ENCODE measurements at regions not wholly inside any gene's neighbourhood (a gene's known extent, or its start where the extent isn't known, plus 50 kb on each side); places are given as distances from the start of the nearest gene placed in this dataset.

DNA sequence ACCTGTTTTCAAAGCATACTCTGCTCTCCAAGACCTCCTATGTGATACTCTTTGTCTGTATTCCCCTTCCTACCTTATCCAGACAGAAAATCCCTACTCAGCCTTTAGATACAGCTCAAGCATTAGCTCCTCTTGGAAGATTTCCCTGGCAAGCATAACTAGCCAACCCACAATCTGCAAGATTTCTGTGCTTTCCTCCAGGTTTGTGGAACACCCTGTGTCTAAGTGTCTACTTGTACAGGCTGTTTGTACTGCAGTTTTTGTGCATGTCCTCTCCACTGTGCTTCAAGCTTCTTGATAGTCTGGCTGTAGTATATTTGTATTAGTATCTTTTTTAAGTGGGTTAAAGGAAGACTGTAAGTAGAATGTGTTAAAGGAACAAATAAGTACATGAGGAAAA is 203.7 kb downstream of the RFC3 start:
- POLR2A ChIA-PET: no interaction called here
- Mint-ChIP-seq H3K36me3 (ENCODE audit: low read depth) (no peaks in the 10 kb centered on the region), H3K27me3 (peaks cover 6% of the 10 kb centered on the region), H3K4me1 (ENCODE audit: low read depth) (no peaks in the 10 kb centered on the region), H3K4me3 (no peak overlapping the region), H3K27ac (no peak overlapping the region), H3K9me3 (peaks cover 3% of the 10 kb centered on the region)
- CTCF ChIA-PET: no interaction called here
- Histone ChIP-seq H3K4me3 (ENCODE audit: low read length) (no peak overlapping the region), H3K27me3 (ENCODE audit: control insufficient read depth in 1 of 2, insufficient read depth in 2 of 2, low read length in 2 of 2) (no peaks in the 10 kb centered on the region), H3K9me3 (ENCODE audit: control insufficient read depth in 1 of 2, insufficient read depth in 1 of 2, low read length in 2 of 2) (peaks cover 0 to 6% of the 10 kb centered on the region in 2 experiments), H3K4me1 (ENCODE audit: insufficient read depth, low read length) (no peaks in the 10 kb centered on the region), H3K27ac (ENCODE audit: low read depth in 1 of 2, low read length in 2 of 2) (no peak overlapping the region), H3K36me3 (ENCODE audit: insufficient read depth, low read length) (no peaks in the 10 kb centered on the region)
- TF ChIP-seq, protein P1, sequence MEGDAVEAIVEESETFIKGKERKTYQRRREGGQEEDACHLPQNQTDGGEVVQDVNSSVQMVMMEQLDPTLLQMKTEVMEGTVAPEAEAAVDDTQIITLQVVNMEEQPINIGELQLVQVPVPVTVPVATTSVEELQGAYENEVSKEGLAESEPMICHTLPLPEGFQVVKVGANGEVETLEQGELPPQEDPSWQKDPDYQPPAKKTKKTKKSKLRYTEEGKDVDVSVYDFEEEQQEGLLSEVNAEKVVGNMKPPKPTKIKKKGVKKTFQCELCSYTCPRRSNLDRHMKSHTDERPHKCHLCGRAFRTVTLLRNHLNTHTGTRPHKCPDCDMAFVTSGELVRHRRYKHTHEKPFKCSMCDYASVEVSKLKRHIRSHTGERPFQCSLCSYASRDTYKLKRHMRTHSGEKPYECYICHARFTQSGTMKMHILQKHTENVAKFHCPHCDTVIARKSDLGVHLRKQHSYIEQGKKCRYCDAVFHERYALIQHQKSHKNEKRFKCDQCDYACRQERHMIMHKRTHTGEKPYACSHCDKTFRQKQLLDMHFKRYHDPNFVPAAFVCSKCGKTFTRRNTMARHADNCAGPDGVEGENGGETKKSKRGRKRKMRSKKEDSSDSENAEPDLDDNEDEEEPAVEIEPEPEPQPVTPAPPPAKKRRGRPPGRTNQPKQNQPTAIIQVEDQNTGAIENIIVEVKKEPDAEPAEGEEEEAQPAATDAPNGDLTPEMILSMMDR (IDR thresholded peaks at IDR 0.05): no peak
- no peak for DNase-seq
- no peak for ATAC-seq (ENCODE audit: poor library complexity)
- intact Hi-C loops (cut with DNase I, micrococcal nuclease): no loop called here

DNA sequence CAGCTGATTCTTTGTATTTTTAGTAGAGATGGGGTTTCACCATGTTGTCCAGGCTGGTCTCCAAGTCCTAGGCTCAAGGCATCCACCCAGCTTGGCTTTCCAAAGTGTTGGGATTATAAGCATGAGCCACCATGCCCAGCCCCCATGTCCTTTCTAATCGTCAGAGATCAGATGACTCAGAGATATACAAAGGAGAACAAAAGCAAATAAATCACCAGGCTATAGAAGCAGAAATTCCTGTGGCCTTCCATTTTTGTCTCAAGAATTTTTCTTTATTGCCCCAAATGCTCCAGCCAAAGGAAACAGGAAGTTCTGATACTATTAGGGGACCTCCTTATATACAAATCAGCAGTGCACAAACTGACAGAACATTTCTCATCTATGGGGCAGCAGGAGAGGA is 207.8 kb downstream of the RFC3 start:
- CTCF ChIA-PET: no interaction called here
- ATAC-seq (ENCODE audit: poor library complexity) (no peak), DNase-seq (no peak)
- H3K27me3 Mint-ChIP-seq: no peaks in the 10 kb centered on the region
- Histone ChIP-seq H3K4me3 (ENCODE audit: low read length) (no peak overlapping the region), H3K27ac (ENCODE audit: low read depth in 1 of 2, low read length in 2 of 2) (no peak overlapping the region), H3K9me3 (ENCODE audit: control insufficient read depth in 1 of 2, insufficient read depth in 1 of 2, low read length in 2 of 2) (peaks cover 0 to 6% of the 10 kb centered on the region in 2 experiments), H3K36me3 (ENCODE audit: insufficient read depth, low read length) (no peaks in the 10 kb centered on the region), H3K4me1 (ENCODE audit: insufficient read depth, low read length) (no peaks in the 10 kb centered on the region), H3K27me3 (ENCODE audit: control insufficient read depth in 1 of 2, insufficient read depth in 2 of 2, low read length in 2 of 2) (no peaks in the 10 kb centered on the region)
- no peaks in the 10 kb centered on the region for H3K4me1 Mint-ChIP-seq (ENCODE audit: low read depth)
- POLR2A ChIA-PET: no interaction called here
- H3K36me3 Mint-ChIP-seq (ENCODE audit: low read depth): no peaks in the 10 kb centered on the region
- TF ChIP-seq, protein P1 (IDR thresholded peaks at IDR 0.05): no peak
- peaks cover 7% of the 10 kb centered on the region for H3K9me3 Mint-ChIP-seq
- H3K27ac Mint-ChIP-seq: no peak overlapping the region
- intact Hi-C loops (cut with DNase I, micrococcal nuclease): no loop called here
- no peak overlapping the region for H3K4me3 Mint-ChIP-seq

DNA sequence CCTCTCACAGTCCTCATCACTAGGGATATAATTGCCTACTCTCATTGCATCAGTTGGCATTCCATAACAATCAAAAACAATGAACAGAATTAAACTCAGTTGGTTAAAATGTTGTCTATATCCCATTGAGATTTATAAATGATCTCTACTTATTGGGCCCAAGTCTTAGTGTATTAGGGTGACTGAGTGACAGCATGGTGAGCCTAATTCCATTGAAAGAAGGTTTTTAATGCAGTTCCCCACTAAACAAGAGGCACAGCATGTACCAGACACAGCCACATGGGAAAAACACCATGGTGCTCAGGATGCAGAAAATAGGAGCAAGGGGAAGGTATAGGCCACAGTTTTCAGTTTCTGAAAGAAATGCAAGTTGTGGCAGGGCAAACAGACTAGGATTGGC is 208.4 kb downstream of the RFC3 start:
- intact Hi-C loops (cut with DNase I, micrococcal nuclease): no loop called here
- ATAC-seq (ENCODE audit: poor library complexity) (no peak), DNase-seq (no peak)
- TF ChIP-seq, protein P1 (IDR thresholded peaks at IDR 0.05): no peak
- Mint-ChIP-seq H3K27ac (no peak overlapping the region), H3K9me3 (peaks cover 7% of the 10 kb centered on the region), H3K36me3 (ENCODE audit: low read depth) (no peaks in the 10 kb centered on the region), H3K4me1 (ENCODE audit: low read depth) (no peaks in the 10 kb centered on the region), H3K4me3 (no peak overlapping the region), H3K27me3 (no peaks in the 10 kb centered on the region)
- ChIA-PET CTCF (no interaction called here), POLR2A (no interaction called here)
- Histone ChIP-seq H3K27ac (ENCODE audit: low read depth in 1 of 2, low read length in 2 of 2) (no peak overlapping the region), H3K4me3 (ENCODE audit: low read length) (no peak overlapping the region), H3K9me3 (ENCODE audit: control insufficient read depth in 1 of 2, insufficient read depth in 1 of 2, low read length in 2 of 2) (peaks cover 0 to 6% of the 10 kb centered on the region in 2 experiments), H3K27me3 (ENCODE audit: control insufficient read depth in 1 of 2, insufficient read depth in 2 of 2, low read length in 2 of 2) (no peaks in the 10 kb centered on the region), H3K36me3 (ENCODE audit: insufficient read depth, low read length) (no peaks in the 10 kb centered on the region), H3K4me1 (ENCODE audit: insufficient read depth, low read length) (no peaks in the 10 kb centered on the region)
